Eye (tissue), 1 donor: ENCODE measurements at regions not wholly inside any gene's neighbourhood (a gene's known extent, or its start where the extent isn't known, plus 50 kb on each side); places are given as distances from the start of the nearest gene placed in this dataset.

Experiments used
- DNase-seq: peaks from one replicate; pipeline ENCODE4 v3.0.0-alpha.2; 2015

DNA sequence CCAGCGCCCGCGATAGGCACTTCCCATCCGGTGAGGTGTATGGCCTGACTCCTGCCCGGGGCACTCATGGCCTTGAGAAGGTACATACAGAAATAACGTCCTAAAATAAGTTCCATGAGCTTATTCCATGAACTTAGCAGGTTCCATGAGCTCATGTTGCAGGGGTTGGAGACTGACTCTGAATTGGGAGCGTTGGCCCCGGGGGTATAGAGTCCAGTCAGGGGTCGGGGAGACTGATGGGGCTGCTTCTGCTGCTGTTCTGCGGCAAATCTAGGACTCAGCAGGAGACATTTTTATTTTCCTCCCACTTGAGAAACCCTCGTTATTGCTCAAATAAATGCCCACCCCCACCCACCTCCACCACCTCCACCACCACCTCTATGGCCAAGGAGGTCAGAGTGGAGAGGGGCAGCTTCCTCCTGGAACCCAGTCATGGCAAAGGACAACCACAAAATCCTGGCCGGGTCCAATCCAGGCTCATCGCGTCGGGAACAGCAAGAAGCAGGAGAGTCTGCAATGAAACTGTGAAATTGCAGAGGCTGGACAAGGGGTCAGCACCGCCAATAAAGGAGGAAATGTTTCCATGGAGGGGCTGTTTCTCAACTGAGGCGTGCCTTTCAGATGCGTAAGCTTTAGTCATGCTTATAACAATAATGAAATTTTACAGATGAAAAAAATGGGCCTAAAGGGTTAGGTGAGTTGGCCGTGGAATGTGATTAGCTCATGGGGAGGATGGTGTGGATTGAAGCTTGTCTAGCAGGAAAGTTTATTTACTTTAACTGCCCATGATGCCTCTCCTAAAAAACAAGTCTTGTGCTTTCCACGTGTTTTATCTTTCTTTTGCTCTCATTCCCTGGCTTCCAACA lies 136.6 kb upstream of the ALKAL2 start:
- no peak for DNase-seq

DNA sequence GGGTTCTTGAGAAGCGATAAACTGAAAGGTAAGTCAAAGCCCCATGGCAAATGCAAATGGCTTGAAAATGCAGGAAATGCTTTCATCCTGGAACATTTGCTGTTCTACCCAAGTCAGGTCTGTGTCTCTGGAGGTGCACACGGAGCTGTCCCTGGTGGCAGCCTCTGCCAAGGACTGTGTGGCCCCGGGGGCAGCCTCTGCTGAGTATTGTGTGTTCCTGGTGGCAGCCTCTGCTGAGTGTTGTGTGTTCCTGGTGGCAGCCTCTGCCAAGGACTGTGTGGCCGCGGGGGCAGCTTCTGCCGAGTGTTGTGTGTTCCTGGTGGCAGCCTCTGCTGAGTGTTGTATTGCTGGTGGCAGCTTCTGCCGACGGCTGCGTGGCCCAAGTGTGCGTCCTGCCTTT lies 135.6 kb upstream of the ALKAL2 start:
- no peak for DNase-seq

DNA sequence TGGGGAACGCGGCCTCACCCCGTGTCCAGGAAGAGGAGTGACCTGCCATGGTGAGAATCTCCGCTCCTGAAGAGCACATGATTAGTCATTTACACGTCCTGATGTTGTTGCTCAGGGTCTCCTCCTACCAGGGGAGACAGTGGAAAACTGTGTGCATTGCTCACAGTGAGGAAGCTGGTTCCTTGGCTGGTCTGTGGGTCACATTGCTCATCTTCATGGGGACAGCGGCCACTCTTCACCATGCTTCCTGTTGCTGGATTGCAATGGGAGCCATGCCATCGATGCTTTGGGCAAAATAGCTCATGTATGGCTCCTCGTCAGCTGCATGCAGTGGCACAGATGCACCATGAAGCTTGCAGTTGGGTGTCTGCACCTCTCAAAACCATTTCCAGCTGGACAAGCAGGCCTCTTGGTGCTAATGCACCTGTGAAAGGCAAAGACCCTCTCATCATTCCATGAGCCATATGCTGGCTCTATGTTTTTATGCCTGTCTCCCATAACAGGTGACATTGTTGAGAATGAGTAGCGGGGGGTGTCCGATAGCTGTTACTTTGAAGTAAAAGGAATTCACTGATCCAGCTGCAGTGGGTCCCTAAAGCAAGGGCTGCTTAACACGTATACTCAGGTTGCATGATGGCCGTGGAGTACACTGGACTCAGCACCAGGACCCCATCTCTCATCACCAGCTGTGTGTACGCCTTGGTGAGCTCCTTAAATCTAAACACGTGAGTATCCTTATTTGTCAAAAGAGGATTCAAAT lies 135.0 kb upstream of the ALKAL2 start:
- DNase-seq: no peak

DNA sequence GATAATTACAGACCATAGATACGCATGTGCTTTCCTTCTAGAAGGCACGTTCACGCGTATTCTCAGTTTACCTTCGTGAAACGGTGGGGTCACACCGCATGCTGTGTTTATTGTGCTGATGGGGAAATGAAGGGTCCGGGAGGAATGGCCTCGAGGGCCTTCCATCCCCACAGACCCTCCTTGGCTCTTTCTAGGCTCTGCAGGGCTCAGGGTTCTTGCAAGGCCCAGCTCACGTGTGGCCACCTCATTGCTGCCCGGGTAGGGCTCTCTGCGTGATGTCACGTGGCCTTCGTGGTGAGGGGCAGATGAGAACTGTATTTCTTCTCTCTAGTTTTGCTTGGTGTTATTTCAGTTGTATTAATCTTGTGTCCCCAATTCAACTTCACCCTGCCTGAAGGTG lies 133.5 kb upstream of the ALKAL2 start:
- DNase-seq: no peak

DNA sequence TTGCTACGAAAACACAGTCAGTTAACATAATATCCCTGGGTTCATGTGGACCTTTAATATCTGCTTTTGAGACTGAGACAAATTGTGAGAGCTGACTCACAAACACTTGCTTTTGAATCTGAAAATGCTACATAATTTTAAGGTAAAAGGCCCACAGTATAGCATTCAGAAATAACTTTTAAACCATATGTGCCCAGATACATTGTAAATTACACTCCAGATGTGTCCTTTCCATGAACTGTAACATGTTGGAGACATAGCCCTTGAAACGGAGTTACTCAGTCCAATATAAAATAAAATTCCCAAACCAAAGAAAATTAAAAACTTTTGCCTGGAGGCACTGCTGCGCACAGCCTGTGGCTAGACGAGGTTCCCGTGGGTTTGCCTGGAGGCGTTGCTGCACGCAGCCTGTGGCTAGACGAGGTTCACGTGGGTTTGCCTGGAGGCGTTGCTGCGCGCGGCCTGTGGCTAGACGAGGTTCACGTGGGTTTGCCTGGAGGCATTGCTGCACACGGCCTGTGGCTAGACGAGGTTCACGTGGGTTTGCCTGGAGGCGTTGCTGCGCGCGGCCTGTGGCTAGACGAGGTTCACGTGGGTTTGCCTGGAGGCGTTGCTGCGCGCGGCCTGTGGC lies 131.9 kb upstream of the ALKAL2 start:
- no peak for DNase-seq

DNA sequence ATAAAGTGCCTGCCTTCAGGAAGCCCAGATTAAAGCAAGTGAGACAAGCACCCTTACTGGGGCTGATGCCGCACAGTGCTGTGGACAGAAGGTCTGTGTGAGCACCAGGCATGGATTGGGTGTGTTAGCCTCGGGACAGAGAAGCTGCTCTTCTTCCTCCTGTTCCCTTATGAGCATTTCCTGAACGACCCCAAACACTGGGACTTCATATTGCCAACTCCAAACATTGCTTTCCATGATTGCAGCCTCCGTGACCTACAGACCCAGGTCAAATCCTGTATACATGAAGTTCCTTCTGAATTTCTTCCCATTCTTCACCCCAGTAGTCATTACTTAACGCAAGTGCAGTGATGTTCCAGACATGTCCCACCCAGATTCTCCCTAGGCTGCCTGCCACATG lies 129.8 kb upstream of the ALKAL2 start:
- DNase-seq: no peak

DNA sequence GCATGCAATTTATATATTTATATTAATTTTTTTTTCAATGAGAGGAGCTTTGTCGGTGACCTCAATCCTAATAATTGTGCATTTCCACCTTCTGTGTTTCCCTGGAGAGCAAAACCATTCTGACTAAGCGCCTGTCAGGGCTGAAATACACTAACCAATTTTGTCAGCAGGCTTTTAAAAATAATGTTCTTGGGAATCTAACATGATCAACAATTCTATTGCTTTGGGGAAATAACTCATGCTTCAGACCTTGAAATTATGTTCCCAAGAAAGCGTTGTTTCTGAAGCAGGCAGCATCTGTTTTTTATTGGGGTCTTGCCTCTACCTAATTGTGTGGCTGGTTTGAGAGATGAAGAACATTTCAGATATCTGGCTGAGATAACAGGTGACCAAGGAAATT lies 129.1 kb upstream of the ALKAL2 start:
- DNase-seq: peak; percentile 55

DNA sequence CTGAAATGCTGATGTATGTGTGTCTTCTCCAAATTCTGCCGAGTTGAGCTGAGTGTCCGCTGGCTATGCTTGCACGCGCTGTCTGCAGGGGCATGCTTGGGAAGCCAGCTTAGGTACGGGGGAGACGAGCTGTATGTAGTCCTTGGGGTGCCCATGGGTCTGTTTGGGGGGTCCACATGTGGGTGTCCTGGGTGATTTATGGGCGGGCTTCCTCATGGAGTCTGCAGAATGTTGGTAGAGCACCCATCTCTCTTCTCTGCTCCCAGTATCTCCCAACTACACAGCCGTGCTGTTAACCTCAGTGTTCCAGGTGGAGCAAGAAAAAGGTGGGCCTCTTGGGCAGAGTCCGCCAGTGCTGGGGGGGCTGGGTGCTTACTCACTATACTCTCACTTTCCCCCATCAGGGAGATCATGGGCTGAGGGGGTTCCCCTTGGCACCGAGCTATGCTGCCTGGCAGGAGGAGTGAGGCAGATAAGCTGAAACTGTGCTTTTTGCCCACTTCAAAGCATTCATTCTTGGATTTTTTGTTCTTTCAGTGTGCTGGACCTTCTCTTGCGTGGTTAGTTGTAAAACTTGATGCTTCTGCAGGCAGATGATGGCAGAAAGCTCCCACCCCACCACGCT lies 128.2 kb upstream of the ALKAL2 start:
- no peak for DNase-seq

DNA sequence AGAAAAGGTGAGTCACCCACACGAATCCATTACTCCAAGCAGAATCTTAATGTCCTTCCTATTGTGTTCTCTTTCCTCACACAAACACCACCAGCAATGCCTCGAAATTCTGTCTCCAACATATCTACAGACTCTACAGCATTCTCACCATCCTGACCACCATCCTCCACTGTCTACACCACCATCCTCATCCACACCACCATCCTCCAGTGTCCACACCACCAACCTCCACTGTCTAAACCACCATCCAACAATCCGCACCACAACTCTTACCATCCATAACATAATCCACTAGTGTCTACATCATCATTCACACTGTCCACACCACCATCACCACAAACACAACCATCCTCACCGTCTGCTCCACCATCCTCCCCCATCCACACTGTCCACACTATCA lies 121.6 kb upstream of the ALKAL2 start:
- DNase-seq: no peak

DNA sequence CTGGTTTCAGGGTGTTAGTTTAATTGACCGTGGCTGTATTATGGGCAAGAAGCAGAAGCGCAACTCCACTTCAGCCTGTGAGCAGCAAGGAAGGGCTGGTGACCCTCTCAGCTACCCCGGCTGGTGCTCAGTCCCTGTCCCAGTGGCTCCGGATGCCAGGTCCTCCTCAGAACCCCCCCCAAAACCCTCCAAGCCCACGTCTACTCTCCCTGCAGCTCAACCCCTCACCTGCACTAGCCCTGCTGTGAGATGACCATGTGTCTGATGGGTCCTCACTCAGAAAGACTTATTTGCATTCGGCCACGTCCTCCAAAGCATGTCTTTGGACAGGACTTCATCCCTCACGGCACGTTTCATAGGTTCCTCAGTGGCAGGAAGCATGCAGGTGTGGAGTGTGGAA lies 119.7 kb upstream of the ALKAL2 start:
- DNase-seq: no peak

DNA sequence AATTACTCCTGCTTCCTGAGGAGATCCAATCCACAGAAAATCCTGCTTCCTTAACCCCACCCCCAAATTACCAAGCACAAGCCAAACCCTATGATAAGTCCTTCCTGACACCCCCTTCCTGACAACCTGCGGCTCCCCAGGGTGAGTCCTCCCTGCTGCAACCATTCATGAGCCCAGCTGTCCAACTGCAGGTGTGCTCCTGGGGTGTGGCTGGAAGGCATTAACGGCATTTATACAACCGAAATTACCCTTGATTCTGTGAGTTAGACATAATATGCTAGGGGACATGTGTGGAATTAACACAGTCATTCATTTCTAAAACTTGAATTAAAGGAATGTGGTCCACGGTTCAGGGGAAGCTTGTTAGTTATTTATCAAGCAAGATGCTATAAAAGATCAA lies 119.0 kb upstream of the ALKAL2 start:
- DNase-seq: no peak

DNA sequence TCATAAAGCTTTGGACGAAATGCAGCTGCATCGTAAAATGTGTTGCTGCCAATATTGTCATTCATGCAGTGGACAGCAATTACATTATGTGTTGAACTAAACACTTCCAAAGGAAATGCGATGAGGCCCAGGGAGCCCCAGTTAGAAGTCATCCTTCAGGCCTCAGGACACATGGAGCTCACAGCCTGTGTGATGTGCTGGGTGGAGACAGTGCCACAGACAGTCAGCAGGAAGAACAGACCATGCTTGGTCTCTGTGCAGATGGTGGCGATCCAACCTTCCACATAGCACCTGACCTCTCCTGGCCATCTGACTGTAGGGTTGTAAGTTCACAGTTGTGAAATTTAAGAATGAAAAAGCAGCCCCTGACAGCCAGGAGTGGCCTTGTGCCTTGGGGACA lies 118.3 kb upstream of the ALKAL2 start:
- DNase-seq: no peak

DNA sequence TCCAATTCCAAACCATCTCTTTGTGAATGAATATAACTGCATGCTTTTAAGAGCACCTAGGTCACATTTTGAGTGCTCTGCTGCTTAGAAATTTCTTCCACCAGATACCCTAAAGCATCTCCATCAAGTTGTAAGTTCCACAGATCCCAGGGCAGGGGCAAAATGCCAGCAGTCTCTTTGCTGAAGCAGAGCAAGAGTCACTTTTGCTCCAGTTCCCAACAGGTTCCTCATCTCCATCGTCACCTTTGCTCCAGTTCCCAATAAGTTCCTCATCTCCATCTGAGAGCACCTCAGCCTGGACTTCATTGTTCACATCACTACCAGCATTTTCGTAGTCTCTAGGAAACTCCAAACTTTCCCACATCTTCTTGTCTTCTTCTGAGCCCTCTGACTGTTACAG lies 116.7 kb upstream of the ALKAL2 start:
- DNase-seq: no peak

DNA sequence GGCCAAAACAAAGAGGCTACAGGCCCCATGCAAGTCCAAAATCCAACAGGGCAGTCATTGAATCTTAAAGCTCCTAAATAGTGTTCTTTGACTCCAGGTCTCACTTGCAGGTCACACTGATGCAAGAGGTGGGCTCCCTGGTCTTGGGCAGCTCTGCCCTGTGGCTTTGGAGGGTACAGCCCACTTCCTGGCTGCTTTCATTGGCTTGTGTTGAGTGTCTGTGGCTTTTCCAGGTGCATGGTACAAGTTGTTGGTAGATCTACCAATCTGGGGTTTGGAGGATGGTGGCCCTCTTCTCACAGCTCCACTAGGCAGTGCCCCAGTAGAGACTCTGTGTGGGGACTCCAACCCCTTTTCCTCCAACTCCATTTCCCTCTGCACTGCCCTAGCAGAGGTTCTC lies 115.8 kb upstream of the ALKAL2 start:
- no peak for DNase-seq

DNA sequence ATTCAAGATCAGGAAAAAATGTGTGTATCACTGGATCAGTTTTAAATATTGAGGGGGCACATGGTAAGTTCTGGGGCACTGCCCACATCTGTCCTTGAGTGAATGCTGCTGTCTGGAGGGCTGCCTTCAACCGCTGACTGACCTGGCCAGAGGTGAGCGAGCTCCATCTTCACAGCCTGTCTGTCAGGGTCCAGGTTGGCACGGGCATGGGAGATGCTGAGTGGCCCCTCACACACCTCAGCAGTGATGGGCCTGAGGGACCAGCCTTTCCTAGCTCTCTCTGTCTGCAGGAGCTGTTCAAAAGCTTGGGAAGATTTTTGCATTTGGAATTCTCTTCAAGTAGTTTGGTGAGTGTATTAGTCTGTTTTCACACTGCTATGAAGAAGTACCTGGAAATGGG lies 114.8 kb upstream of the ALKAL2 start:
- DNase-seq: no peak

DNA sequence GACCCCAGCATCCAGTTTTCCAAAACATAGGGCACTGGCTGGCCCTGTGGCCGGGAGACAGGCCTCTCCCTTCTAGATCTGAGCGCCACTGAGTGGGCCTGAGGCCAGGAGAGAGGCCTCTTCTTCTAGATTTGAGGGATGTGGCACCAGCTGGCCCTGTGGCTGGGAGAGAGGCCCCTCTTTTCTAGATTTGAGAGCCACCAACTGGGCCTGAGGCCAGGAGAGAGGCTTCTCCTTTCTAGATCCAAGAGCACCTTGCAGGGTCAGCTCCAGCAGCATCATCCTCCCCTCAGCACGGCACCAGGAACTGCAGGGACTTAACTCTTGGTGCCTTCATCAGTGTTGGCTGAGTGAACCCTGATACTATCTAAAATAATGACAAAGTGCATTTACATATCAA lies 114.3 kb upstream of the ALKAL2 start:
- no peak for DNase-seq

DNA sequence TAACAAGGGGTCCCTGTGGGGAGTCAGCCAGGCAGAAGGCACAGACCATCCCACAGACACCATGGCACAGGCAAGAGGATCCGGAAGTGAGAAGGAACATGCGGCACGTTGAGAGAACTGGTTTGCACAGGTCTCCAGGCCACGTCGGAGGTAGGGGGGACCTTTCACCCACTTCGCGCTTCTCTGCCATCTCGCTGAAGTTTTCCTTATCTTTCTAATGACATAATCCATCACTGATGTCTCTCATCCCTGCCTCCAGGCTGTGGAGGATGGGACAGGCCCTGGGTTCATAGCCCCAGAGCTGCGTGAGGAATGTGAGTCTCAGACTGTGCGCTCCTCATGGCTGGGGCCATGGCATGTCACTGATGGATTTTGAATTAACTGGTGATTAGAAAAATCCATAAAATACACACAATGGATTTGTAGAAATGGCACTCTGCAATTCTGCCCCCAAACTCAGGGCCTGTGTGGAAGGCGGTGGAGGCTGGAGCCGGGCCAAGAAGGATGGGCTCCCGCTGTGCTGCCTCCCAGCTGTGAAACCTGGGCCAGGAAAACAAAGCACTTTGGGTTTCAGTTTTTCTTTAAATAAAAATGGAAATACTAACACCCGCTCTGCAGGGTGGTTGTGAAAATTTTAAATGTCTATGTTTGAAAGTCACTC lies 113.3 kb upstream of the ALKAL2 start:
- no peak for DNase-seq

DNA sequence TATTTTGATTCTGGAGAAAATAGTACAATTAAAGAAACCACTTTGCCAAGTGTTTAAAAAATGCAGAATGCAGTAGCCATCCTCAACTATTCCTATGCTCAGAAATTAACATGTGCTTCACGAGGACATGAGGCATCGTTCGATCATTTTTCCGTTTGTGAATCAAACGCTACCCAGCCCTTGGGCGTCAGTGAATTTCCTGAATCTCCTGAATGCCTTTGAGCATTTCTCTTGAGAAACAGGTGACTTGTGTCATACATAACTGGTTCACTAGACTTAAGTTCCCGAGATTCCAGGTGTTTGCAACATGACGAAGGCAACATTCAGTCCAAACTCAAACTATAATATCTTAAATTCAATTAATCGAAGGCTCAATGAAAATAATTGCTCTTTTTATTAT lies 110.0 kb upstream of the ALKAL2 start:
- no peak for DNase-seq

DNA sequence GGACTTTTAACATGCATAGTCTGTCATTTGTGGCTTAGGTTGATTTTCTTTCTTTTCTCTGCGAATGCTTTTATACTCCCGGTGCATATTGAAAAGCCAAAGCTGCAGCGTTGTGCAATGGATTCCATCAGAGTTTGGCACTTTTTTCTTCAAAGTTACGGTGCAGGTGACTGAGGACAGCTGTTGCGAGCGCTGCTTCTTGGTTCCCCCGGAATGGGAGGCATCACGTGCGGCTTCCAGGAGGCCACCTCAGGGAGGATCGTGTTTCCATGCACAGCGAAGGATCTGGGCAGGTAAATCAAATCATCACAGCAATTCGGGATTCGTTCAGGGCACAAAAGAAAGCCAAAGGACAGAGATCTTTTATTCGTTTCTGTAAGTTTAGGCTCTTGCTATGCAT lies 109.6 kb upstream of the ALKAL2 start:
- no peak for DNase-seq

DNA sequence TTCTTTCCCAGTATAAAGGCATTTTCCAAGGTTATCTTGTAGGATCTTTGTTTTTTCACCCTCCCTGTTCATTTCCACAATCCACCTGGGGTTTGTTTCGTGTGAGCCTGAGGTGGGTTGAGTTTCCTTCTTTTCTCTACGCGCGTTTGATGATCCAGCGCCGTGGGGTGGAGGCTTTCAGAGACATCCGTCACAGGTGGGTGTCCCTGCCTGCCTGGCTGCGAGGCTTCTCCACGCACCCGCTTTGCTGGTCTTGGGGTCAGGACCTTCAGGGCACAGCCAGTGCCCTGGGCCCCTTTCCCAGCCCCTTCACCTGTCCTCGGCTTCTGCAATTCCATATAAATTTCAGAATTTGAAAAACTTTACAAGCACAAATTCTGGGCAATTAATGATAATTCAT lies 109.0 kb upstream of the ALKAL2 start:
- DNase-seq: no peak

DNA sequence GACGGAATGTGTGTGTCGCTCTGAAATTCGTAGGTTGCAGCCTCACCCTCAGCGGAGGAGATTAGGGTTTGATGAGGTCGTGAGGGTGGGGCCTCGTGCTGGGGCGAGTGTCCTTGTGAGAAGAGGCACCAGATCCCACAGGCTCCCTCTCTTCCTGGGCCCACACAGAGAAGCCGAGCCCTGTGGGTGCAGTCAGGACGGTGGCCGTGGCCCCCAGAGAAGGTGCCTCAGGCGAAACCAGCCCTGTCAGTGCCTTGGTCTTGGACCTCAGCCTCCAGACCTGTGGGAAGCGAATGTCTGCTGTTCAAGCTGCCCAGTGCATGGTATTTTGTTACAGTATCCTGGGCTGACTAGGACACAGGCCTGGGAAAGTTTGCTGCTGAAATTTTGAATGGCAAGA lies 108.0 kb upstream of the ALKAL2 start:
- DNase-seq: no peak

DNA sequence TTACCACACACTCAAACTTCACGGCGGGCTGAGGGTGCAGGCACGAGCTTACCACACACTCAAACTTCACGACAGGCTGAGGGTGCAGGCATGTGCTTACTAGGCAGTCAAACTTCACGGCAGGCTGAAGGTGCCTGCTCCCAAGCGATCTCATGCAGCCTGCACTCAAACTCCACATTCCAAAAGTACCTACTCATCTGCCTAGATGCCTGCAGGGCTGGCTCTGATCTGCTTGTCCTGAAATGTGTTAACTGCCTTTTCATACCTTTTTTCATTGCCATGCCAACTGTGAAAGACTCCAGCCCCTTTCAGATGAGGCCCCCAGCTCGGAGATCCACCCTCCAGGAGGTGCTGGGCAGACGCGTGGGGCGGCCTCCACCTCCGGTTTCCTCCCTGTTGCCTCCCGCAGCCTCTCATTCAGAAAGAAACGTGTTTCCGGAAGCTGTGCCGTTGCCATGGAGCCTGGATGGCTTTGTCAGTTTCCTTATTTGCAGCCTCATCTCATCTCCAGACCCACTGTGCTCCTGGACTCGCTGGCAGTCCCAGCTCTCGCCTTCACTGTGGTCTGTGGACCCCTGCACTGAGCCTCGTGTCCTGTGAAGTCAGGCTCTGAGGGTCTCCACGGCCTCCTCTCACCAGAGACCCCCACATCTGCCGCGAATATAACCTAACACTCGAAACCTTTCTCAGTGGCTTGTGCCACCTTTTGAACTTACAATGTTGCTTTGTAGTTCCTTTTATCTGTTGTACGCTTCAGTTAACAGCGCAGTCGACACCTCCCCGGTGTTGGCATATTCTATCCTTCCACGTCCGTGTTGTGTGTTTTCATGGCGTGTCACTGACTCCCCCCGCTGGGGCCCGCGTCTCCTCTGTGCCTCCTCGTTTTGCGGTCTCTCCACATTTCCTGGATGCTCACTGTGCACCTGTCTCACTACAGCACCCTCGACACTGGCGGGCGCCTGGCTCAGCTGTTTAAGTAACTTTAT lies 106.1 kb upstream of the ALKAL2 start:
- peak; percentile 81 for DNase-seq
